ENCODE measurements at regions not wholly inside any gene's neighbourhood (a gene's known extent, or its start where the extent isn't known, plus 50 kb on each side); places are given as distances from the start of the nearest gene placed in this dataset.

DNA sequence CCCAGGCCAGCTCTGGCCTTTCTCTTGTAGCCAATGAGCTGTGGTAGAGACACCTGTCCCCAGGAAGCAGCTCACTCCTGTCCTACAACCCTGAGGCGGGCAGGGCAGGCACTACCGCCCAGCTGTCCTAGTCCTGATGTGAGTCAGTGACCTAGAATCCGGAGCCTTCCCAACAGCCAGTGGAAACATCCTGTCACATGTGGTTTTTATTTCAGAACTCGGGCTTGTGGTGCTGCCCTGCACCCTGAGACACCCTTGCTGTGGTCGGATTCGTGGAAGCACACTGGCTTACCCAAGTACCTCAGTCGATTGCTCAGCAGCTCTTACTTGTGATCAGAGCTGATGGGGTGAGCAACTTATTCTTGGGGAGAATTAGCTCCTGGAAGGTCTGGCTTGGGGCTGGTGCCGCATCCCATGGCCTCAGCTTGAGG, 83.6 kb upstream of the ARHGEF7 start:
- Histone ChIP-seq H3K4ac (ENCODE audit: low read depth, low read length) (no peak overlapping the region), H2BK5ac (ENCODE audit: low read length) (no peak overlapping the region), H4K8ac (ENCODE audit: low read depth, low read length) (no peak overlapping the region), H3K4me2 (ENCODE audit: low read length) (no peak overlapping the region), H3K36me3 (ENCODE audit: control insufficient read depth, insufficient read depth, low read length) (no peaks in the 10 kb centered on the region), H3K27me3 (ENCODE audit: insufficient read depth, low read length, poor library complexity) (no peaks in the 10 kb centered on the region), H2BK120ac (ENCODE audit: low read depth, low read length) (no peak overlapping the region), H4K5ac (ENCODE audit: low read length) (no peak overlapping the region), H3K27ac (ENCODE audit: low read depth, low read length) (no peak overlapping the region), H3K79me2 (ENCODE audit: control insufficient read depth, insufficient read depth, low read length) (no peaks in the 10 kb centered on the region), H2BK15ac (replicated peaks; ENCODE audit: low read depth) (no peak overlapping the region), H3K4me3 (ENCODE audit: low read length) (no peak overlapping the region), H3K56ac (ENCODE audit: low read length) (no peak overlapping the region), H3K4me1 (ENCODE audit: control insufficient read depth, low read depth, low read length) (no peaks in the 10 kb centered on the region), H3K18ac (ENCODE audit: low read length) (no peak overlapping the region), H3K23ac (ENCODE audit: low read length) (no peak overlapping the region), H3K79me1 (ENCODE audit: low read length) (no peaks in the 10 kb centered on the region), H3K9ac (ENCODE audit: low read length) (no peak overlapping the region), H2AK5ac (ENCODE audit: low read length) (no peak overlapping the region)
- no peak for DNase-seq
- no CpG with 5 or more reads among the region's 8 CpGs for WGBS (ENCODE audit: extremely low coverage, insufficient coverage, low lambda C conversion rate)

DNA sequence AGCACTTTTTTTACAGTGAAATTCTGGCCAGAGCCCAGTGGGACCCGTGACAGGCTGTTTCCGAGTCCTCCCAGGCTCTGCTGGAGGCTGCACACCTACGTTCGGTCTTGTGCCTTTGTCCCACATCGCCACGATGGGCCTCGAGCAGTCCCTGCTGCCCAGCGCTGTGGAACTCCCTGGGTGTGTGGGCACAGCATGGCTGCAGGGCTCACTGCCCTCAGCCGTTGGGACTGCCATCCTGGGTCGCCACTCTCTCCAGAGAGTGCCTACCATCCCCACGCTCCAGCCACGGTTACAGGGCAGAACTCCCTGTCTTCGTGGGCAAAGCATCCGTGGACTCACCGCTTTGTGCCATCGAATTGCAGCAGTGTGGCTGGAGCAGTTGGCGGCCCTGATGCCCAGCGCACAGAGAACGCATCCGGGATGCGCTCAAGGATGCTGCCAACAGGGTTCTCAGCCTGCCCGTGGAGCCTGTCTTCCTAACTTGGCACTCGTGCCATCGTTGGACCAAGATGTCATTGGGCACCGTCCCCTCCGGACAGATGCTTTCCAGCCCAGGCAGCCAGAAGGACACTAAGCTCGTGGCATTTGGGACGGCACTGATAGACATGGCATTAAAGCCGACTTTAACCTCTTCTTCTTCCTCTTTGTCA, 85.0 kb upstream of the ARHGEF7 start:
- Histone ChIP-seq H3K79me1 (ENCODE audit: low read length) (no peaks in the 10 kb centered on the region), H3K27ac (ENCODE audit: low read depth, low read length) (no peak overlapping the region)
- no CpG with 5 or more reads among the region's 29 CpGs for WGBS (ENCODE audit: extremely low coverage, insufficient coverage, low lambda C conversion rate)

DNA sequence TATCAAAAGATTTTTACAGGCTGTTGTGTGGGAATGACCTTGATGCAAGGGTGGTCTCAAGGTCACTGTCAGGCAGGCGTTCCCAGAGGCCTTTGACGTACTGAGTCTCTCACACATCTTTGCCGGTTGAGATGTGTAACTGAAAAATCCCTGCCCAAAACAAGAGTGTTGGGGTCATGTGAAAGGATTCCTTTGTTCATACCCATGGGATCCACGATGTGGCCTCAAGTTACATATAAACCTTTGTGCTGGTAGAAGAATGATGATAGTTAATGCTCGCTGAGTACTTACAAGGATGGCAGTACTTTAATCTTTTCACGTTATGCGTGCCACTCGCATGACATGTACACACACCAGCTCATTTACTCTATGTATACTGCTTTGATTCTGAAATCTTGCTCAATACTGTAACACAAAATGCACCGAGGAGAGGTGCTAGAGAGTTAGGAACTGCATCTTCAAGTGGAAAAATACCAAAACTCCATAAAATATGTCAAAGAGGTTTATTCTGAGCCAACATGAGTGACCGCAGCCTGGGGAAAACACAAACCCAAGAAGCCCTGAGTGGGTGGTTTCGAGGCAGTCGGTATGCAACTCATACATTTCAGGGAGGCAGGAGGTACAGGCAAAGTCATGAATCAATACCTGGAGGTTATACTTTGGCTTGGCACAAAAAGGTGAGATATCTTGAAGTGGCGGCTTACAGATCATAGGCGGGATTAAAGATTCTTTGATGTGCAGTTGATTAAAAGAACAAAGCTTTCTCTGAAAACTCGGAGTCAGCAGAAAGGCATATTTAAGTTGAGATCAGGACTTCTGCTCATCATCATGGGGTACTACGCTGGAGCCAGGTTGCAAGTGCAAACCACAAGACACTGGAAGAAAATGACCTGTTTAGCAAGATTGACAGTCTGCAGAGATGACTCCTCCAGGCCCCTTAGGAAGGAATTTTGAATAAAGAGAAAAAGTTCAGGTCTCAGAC, 87.4 kb upstream of the ARHGEF7 start:
- no CpG with 5 or more reads among the region's 16 CpGs for WGBS (ENCODE audit: extremely low coverage, insufficient coverage, low lambda C conversion rate)

More for the DNA sequence above, 85.0 kb upstream of the ARHGEF7 start:
- Histone ChIP-seq H3K9ac (ENCODE audit: low read length) (no peak overlapping the region), H2AK5ac (ENCODE audit: low read length) (no peak overlapping the region), H4K8ac (ENCODE audit: low read depth, low read length) (no peak overlapping the region), H3K56ac (ENCODE audit: low read length) (no peak overlapping the region), H3K4ac (ENCODE audit: low read depth, low read length) (no peak overlapping the region), H2BK5ac (ENCODE audit: low read length) (no peak overlapping the region), H3K27me3 (ENCODE audit: insufficient read depth, low read length, poor library complexity) (no peaks in the 10 kb centered on the region), H3K4me1 (ENCODE audit: control insufficient read depth, low read depth, low read length) (no peaks in the 10 kb centered on the region), H2BK15ac (replicated peaks; ENCODE audit: low read depth) (no peak overlapping the region), H3K4me3 (ENCODE audit: low read length) (no peak overlapping the region), H2BK120ac (ENCODE audit: low read depth, low read length) (no peak overlapping the region), H3K4me2 (ENCODE audit: low read length) (no peak overlapping the region), H4K5ac (ENCODE audit: low read length) (no peak overlapping the region), H3K79me2 (ENCODE audit: control insufficient read depth, insufficient read depth, low read length) (no peaks in the 10 kb centered on the region), H3K18ac (ENCODE audit: low read length) (no peak overlapping the region), H3K23ac (ENCODE audit: low read length) (no peak overlapping the region), H3K36me3 (ENCODE audit: control insufficient read depth, insufficient read depth, low read length) (no peaks in the 10 kb centered on the region)
- DNase-seq: no peak

DNA sequence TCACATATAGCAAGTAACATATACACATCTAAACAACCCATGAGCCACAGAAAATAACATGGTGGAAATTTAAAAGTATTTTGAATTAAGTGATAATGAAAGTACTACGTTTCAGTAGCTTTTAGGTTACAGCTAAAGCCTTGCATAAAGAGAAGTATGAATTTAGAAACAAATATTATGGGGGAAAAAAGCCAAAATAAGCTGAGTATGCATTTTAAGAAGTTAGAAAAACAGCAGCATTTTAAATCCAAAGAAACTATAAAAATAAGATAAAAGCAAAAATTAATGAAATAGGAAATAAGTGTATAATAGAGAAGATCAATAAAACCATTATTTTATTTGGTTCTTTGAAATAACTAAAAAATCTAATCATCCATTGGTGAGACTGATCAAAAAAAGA, 89.8 kb upstream of the ARHGEF7 start:
- no peak overlapping the region for H3K23ac ChIP-seq (ENCODE audit: low read length)
- no peak overlapping the region for H3K27ac ChIP-seq (ENCODE audit: low read depth, low read length)
- H3K79me2 ChIP-seq (ENCODE audit: control insufficient read depth, insufficient read depth, low read length): no peaks in the 10 kb centered on the region
- DNase-seq: no peak
- H2BK5ac ChIP-seq (ENCODE audit: low read length): no peak overlapping the region
- H4K8ac ChIP-seq (ENCODE audit: low read depth, low read length): no peak overlapping the region
- no peaks in the 10 kb centered on the region for H3K36me3 ChIP-seq (ENCODE audit: control insufficient read depth, insufficient read depth, low read length)
- H2BK120ac ChIP-seq (ENCODE audit: low read depth, low read length): no peak overlapping the region
- no peaks in the 10 kb centered on the region for H3K79me1 ChIP-seq (ENCODE audit: low read length)
- no peak overlapping the region for H3K9ac ChIP-seq (ENCODE audit: low read length)
- no peak overlapping the region for H3K56ac ChIP-seq (ENCODE audit: low read length)
- H2AK5ac ChIP-seq (ENCODE audit: low read length): no peak overlapping the region
- no peak overlapping the region for H4K5ac ChIP-seq (ENCODE audit: low read length)
- no peak overlapping the region for H3K4ac ChIP-seq (ENCODE audit: low read depth, low read length)
- no peak overlapping the region for H2BK15ac ChIP-seq (replicated peaks; ENCODE audit: low read depth)
- no peaks in the 10 kb centered on the region for H3K27me3 ChIP-seq (ENCODE audit: insufficient read depth, low read length, poor library complexity)
- no peak overlapping the region for H3K18ac ChIP-seq (ENCODE audit: low read length)
- no peak overlapping the region for H3K4me3 ChIP-seq (ENCODE audit: low read length)
- H3K4me2 ChIP-seq (ENCODE audit: low read length): no peak overlapping the region
- WGBS (ENCODE audit: extremely low coverage, insufficient coverage, low lambda C conversion rate): no CpG with 5 or more reads among the region's 1 CpG
- H3K4me1 ChIP-seq (ENCODE audit: control insufficient read depth, low read depth, low read length): no peaks in the 10 kb centered on the region

More for the DNA sequence above, 87.4 kb upstream of the ARHGEF7 start:
- no peak overlapping the region for H3K18ac ChIP-seq (ENCODE audit: low read length)
- no peaks in the 10 kb centered on the region for H3K27me3 ChIP-seq (ENCODE audit: insufficient read depth, low read length, poor library complexity)
- no peak overlapping the region for H3K4me3 ChIP-seq (ENCODE audit: low read length)
- H2BK5ac ChIP-seq (ENCODE audit: low read length): no peak overlapping the region
- no peak overlapping the region for H2BK120ac ChIP-seq (ENCODE audit: low read depth, low read length)
- H4K5ac ChIP-seq (ENCODE audit: low read length): no peak overlapping the region
- H3K4me2 ChIP-seq (ENCODE audit: low read length): no peak overlapping the region
- no peak overlapping the region for H3K4ac ChIP-seq (ENCODE audit: low read depth, low read length)
- no peaks in the 10 kb centered on the region for H3K36me3 ChIP-seq (ENCODE audit: control insufficient read depth, insufficient read depth, low read length)
- H3K23ac ChIP-seq (ENCODE audit: low read length): no peak overlapping the region
- no peaks in the 10 kb centered on the region for H3K4me1 ChIP-seq (ENCODE audit: control insufficient read depth, low read depth, low read length)
- no peak overlapping the region for H3K56ac ChIP-seq (ENCODE audit: low read length)
- H2AK5ac ChIP-seq (ENCODE audit: low read length): no peak overlapping the region
- no peak overlapping the region for H2BK15ac ChIP-seq (replicated peaks; ENCODE audit: low read depth)
- DNase-seq: no peak
- H3K79me2 ChIP-seq (ENCODE audit: control insufficient read depth, insufficient read depth, low read length): no peaks in the 10 kb centered on the region
- H3K9ac ChIP-seq (ENCODE audit: low read length): no peak overlapping the region
- H3K79me1 ChIP-seq (ENCODE audit: low read length): no peaks in the 10 kb centered on the region
- H4K8ac ChIP-seq (ENCODE audit: low read depth, low read length): no peak overlapping the region
- no peak overlapping the region for H3K27ac ChIP-seq (ENCODE audit: low read depth, low read length)

DNA sequence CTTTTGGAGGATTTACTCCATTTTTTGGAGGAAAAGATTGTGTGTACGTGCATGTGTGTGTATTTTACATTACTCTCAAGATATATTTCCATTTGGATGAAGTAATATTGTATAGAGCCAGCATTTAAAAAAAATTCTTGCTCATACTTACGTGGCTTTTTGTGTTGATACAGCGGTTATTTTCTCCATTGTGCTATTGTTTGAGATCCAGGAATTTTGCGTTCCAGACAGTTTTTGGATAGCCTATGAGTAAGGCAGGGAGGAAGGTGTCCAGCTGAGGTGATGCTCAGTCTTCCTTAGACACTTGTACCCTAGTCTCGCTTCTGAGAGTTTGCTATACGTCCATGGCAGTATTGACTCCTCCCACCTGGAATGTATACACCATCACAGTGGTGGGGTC, 92.2 kb upstream of the ARHGEF7 start:
- Histone ChIP-seq H3K23ac (ENCODE audit: low read length) (no peak overlapping the region), H4K5ac (ENCODE audit: low read length) (no peak overlapping the region), H3K56ac (ENCODE audit: low read length) (no peak overlapping the region), H3K4ac (ENCODE audit: low read depth, low read length) (no peak overlapping the region), H3K79me2 (ENCODE audit: control insufficient read depth, insufficient read depth, low read length) (no peaks in the 10 kb centered on the region), H3K4me2 (ENCODE audit: low read length) (no peak overlapping the region), H3K9ac (ENCODE audit: low read length) (no peak overlapping the region), H4K8ac (ENCODE audit: low read depth, low read length) (no peak overlapping the region), H3K36me3 (ENCODE audit: control insufficient read depth, insufficient read depth, low read length) (no peaks in the 10 kb centered on the region), H2AK5ac (ENCODE audit: low read length) (no peak overlapping the region), H3K79me1 (ENCODE audit: low read length) (no peaks in the 10 kb centered on the region), H3K4me1 (ENCODE audit: control insufficient read depth, low read depth, low read length) (no peaks in the 10 kb centered on the region), H3K27ac (ENCODE audit: low read depth, low read length) (no peak overlapping the region), H2BK5ac (ENCODE audit: low read length) (no peak overlapping the region), H3K18ac (ENCODE audit: low read length) (no peak overlapping the region), H3K4me3 (ENCODE audit: low read length) (no peak overlapping the region), H3K27me3 (ENCODE audit: insufficient read depth, low read length, poor library complexity) (no peaks in the 10 kb centered on the region), H2BK120ac (ENCODE audit: low read depth, low read length) (no peak overlapping the region), H2BK15ac (replicated peaks; ENCODE audit: low read depth) (no peak overlapping the region)
- WGBS (ENCODE audit: extremely low coverage, insufficient coverage, low lambda C conversion rate): no CpG with 5 or more reads among the region's 6 CpGs
- DNase-seq: no peak
